HG02571 (cell line): ENCODE measurements at regions not wholly inside any gene's neighbourhood (a gene's known extent, or its start where the extent isn't known, plus 50 kb on each side); places are given as distances from the start of the nearest gene placed in this dataset.
"Not testable (repeated sequence)": the region's sequence is repeated elsewhere in the genome, so short reads cannot be mapped to it uniquely, and the experiment has no call there.

Experiments used
- ATAC-seq: cut with Tn5 transposase; IDR thresholded peaks from one replicate; pipeline ENCODE4 v1.9.1; 2021; ENCODE audit warnings: mild to moderate bottlenecking, moderate library complexity; ENCODE audit not compliant: unreplicated experiment

GRCh38 chr15:62404194-62404985, 239.3 kb upstream of the C2CD4B start:
- ATAC-seq, result no peak

- ATAC-seq, result no peak
These were observed 241.3 kb upstream of the C2CD4B start for GRCh38 chr15:62406305-62406891.

DNA sequence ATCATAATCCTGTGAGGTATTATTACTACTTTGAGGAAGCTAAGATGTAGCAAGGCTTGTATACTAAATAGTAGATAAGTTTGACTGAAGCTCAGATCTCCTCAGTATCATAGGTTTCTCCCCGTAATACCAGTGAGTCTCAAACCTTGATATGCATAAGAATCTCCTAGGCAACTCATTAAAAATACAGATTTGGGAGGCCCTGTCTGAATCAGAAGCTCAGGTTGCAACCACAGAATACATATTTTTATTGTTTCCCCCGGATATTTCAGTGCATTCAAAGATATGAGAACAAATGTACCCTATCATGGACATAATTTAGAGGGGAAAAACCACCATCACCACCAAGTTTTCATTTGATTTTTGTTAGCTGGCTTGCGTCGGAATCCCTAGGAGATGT, 242.1 kb upstream of the C2CD4B start:
- ATAC-seq, result no peak

DNA sequence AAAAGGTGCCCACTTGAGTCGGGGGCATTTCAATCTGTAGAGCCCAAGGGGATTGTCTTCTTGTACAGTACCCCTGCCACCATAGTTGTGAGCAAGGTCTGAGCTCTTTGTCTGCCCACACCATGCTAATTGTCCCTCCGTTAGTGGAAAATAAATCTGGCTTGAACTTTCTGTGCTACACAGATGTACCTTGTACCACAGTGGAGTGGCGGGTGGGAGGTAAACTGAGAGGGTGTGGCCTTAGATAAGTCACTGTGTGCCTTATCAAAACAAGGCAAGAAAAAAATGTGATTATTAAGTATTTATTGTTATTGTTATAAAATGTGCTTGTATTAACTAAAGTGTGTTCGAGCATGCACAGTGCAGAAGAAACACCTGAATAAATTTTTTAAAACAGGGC, 242.9 kb upstream of the C2CD4B start:
- no peak for ATAC-seq

- ATAC-seq, result no peak
These were observed 244.4 kb upstream of the C2CD4B start for GRCh38 chr15:62409466-62409865.

- no peak for ATAC-seq
These were observed 247.6 kb upstream of the C2CD4B start for GRCh38 chr15:62412686-62413085.

GRCh38 chr15:62413153-62413552, 248.1 kb upstream of the C2CD4B start:
- no peak for ATAC-seq

GRCh38 chr15:62413786-62414185, 248.7 kb upstream of the C2CD4B start:
- ATAC-seq, result no peak

- ATAC-seq, result no peak
These were observed 250.4 kb upstream of the C2CD4B start for GRCh38 chr15:62415498-62415897.

- no peak for ATAC-seq
These were observed 251.4 kb upstream of the C2CD4B start for GRCh38 chr15:62416526-62416925.

GRCh38 chr15:62417439-62417838, 252.4 kb upstream of the C2CD4B start:
- no peak for ATAC-seq

DNA sequence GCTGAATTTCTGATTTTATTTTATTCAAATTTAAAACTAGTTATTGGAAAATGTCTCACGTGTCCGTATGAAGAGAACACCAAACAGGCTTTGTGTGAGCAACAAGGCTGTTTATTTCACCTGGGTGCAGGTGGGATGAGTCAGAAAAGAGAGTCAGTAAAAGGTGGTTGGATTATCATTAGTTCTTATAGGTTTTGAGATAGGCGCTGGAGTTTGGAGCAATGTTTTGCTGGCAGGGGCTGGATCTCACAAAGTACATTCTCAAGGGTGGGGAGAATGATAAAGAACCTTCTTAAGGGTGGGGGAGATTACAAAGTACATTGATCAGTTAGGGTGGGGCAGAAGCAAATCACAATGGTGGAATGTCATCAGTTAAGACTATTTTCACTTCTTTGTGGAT, 253.4 kb upstream of the C2CD4B start:
- ATAC-seq, result not testable (repeated sequence)

- ATAC-seq, result no peak
These were observed 254.1 kb upstream of the C2CD4B start for GRCh38 chr15:62419192-62419591.

GRCh38 chr15:62420371-62420770, 255.3 kb upstream of the C2CD4B start:
- not testable (repeated sequence) for ATAC-seq

- no peak for ATAC-seq
These were observed 256.2 kb upstream of the C2CD4B start for GRCh38 chr15:62421289-62421688.

GRCh38 chr15:62426387-62426956, 261.4 kb upstream of the C2CD4B start:
- no peak for ATAC-seq

GRCh38 chr15:62428259-62428658, 263.2 kb upstream of the C2CD4B start:
- ATAC-seq, result no peak

DNA sequence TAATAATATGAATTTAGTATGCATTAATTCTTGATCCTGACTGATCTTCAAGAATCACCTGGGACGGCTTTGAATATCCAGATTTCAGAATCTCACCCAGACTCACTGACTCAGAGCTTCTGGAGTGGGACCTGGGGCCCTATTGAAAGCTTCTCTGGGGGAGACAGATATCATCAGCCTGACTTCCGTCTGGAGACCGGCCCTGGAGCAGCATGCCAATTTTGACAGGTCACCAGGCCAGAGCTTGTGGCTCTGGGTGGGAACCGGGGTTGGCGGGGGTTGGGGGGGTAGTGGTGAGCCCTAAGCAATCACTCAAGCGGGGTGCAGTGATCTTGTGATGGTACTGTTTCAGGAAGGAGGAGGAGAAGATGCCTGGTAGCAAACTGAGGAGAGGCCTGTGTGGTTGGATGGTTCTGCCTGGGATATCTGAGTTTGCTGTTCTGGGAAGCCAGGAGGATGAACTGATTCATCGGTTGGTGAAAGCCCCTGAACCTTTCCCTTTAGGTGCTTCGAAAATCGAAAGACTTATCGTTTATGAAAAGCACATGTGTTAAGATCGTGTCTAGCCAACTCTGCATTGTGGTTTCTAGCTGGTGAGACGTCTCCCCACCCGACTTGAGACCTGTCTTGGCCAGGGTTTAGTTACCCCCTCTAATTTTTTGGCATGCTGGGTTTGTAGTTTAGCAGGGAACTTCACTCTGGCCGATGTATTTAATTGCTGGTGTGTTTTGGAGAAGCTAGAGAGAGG, 263.9 kb upstream of the C2CD4B start:
- no peak for ATAC-seq

- ATAC-seq, result no peak
These were observed 265.0 kb upstream of the C2CD4B start for GRCh38 chr15:62430056-62430455.

GRCh38 chr15:62430552-62430951, 265.5 kb upstream of the C2CD4B start:
- no peak for ATAC-seq

GRCh38 chr15:62431008-62431797, 266.1 kb upstream of the C2CD4B start:
- no peak for ATAC-seq
